ENCODE measurements at regions not wholly inside any gene's neighbourhood (a gene's known extent, or its start where the extent isn't known, plus 50 kb on each side); places are given as distances from the start of the nearest gene placed in this dataset.

GRCh38 chr15:61721418-61721817, 338.8 kb downstream of the VPS13C start:
- Histone ChIP-seq H3K4me3 (no peak overlapping the region), H3K27ac (no peak overlapping the region), H3K27me3 (replicated peaks; ENCODE audit: insufficient read depth) (no peaks in the 10 kb centered on the region), H3K9me3 (no peaks in the 10 kb centered on the region), H3K36me3 (no peaks in the 10 kb centered on the region), H3K4me1 (replicated peaks) (no peaks in the 10 kb centered on the region)
- WGBS, result 92% methylated on average over 4 of the region's 4 CpGs
- no peak for TF ChIP-seq POLR2A (IDR thresholded peaks at IDR 0.05)
- TF ChIP-seq CTCF (IDR thresholded peaks at IDR 0.05), result no peak
- no peak for TF ChIP-seq POLR2AphosphoS5 (IDR thresholded peaks at IDR 0.05)
- intact Hi-C loops (cut with DNase I), result no loop called here
- no peak for DNase-seq (ENCODE audit: low spot score)

- Histone ChIP-seq H3K27me3 (replicated peaks; ENCODE audit: insufficient read depth) (no peaks in the 10 kb centered on the region), H3K27ac (no peak overlapping the region), H3K9me3 (no peaks in the 10 kb centered on the region), H3K4me3 (no peak overlapping the region), H3K36me3 (no peaks in the 10 kb centered on the region), H3K4me1 (replicated peaks) (no peaks in the 10 kb centered on the region)
- intact Hi-C loops (cut with DNase I), result no loop called here
- TF ChIP-seq CTCF (IDR thresholded peaks at IDR 0.05) (no peak), POLR2A (IDR thresholded peaks at IDR 0.05) (no peak), POLR2AphosphoS5 (IDR thresholded peaks at IDR 0.05) (no peak)
- WGBS, result 88% methylated on average over 5 of the region's 5 CpGs
- DNase-seq (ENCODE audit: low spot score), result no peak
These were observed 340.0 kb downstream of the VPS13C start for GRCh38 chr15:61720197-61720704.

GRCh38 chr15:61715082-61715481, 345.2 kb downstream of the VPS13C start:
- TF ChIP-seq POLR2AphosphoS5 (IDR thresholded peaks at IDR 0.05), result no peak
- TF ChIP-seq CTCF (IDR thresholded peaks at IDR 0.05), result no peak
- no peak for TF ChIP-seq POLR2A (IDR thresholded peaks at IDR 0.05)
- intact Hi-C loops (cut with DNase I), result no loop called here

GRCh38 chr15:61712129-61712759, 348.0 kb downstream of the VPS13C start:
- no peak for TF ChIP-seq CTCF (IDR thresholded peaks at IDR 0.05)
- TF ChIP-seq POLR2AphosphoS5 (IDR thresholded peaks at IDR 0.05), result no peak
- TF ChIP-seq POLR2A (IDR thresholded peaks at IDR 0.05), result no peak

More at GRCh38 chr15:61715082-61715481, 345.2 kb downstream of the VPS13C start:
- no peak for DNase-seq (ENCODE audit: low spot score)
- H3K27me3 ChIP-seq (replicated peaks; ENCODE audit: insufficient read depth), result no peaks in the 10 kb centered on the region
- no peak overlapping the region for H3K27ac ChIP-seq
- no peaks in the 10 kb centered on the region for H3K4me1 ChIP-seq (replicated peaks)
- H3K9me3 ChIP-seq, result no peaks in the 10 kb centered on the region
- no peaks in the 10 kb centered on the region for H3K36me3 ChIP-seq
- H3K4me3 ChIP-seq, result no peak overlapping the region

More at GRCh38 chr15:61712129-61712759, 348.0 kb downstream of the VPS13C start:
- intact Hi-C loops (cut with DNase I), result no loop called here
- no peak for DNase-seq (ENCODE audit: low spot score)
- Histone ChIP-seq H3K9me3 (no peaks in the 10 kb centered on the region), H3K4me3 (no peak overlapping the region), H3K36me3 (no peaks in the 10 kb centered on the region), H3K27ac (no peak overlapping the region), H3K4me1 (replicated peaks) (no peaks in the 10 kb centered on the region), H3K27me3 (replicated peaks; ENCODE audit: insufficient read depth) (no peaks in the 10 kb centered on the region)
- WGBS, result 85% methylated on average over 4 of the region's 4 CpGs
